HG03460 (cell line): ENCODE measurements at regions not wholly inside any gene's neighbourhood (a gene's known extent, or its start where the extent isn't known, plus 50 kb on each side); places are given as distances from the start of the nearest gene placed in this dataset.

ENCODE experiments used
- ATAC-seq: cut with Tn5 transposase; IDR thresholded peaks from one replicate; pipeline ENCODE4 v1.9.1; 2021; ENCODE audit not compliant: unreplicated experiment

- ATAC-seq = no peak
Observed at GRCh38 chrX:13151828-13152517, 107.6 kb upstream of the FAM9C start.

GRCh38 chrX:13149702-13150350, 105.4 kb upstream of the FAM9C start:
- no peak for ATAC-seq

GRCh38 chrX:13147733-13148132, 103.3 kb upstream of the FAM9C start:
- no peak for ATAC-seq

GRCh38 chrX:13147147-13147546, 102.7 kb upstream of the FAM9C start:
- ATAC-seq = no peak

GRCh38 chrX:13144927-13145655, 100.7 kb upstream of the FAM9C start:
- no peak for ATAC-seq

GRCh38 chrX:13142891-13143290, 98.5 kb upstream of the FAM9C start:
- ATAC-seq = no peak

GRCh38 chrX:13140007-13140406, 95.6 kb upstream of the FAM9C start:
- no peak for ATAC-seq

- ATAC-seq = no peak
Observed at GRCh38 chrX:13131396-13132137, 87.1 kb upstream of the FAM9C start.

- no peak for ATAC-seq
Observed at GRCh38 chrX:13130816-13131215, 86.4 kb upstream of the FAM9C start.

- no peak for ATAC-seq
Observed at GRCh38 chrX:13128104-13128503, 83.7 kb upstream of the FAM9C start.

- ATAC-seq = no peak
Observed at GRCh38 chrX:13126775-13127174, 82.4 kb upstream of the FAM9C start.

- ATAC-seq = no peak
Observed at GRCh38 chrX:13125188-13125587, 80.8 kb upstream of the FAM9C start.

GRCh38 chrX:13123857-13124345, 79.5 kb upstream of the FAM9C start:
- ATAC-seq = no peak

- no peak for ATAC-seq
Observed at GRCh38 chrX:13123247-13123856, 78.9 kb upstream of the FAM9C start.

GRCh38 chrX:13121020-13121555, 76.7 kb upstream of the FAM9C start:
- no peak for ATAC-seq

- no peak for ATAC-seq
Observed at GRCh38 chrX:13120017-13120416, 75.6 kb upstream of the FAM9C start.

- no peak for ATAC-seq
Observed at GRCh38 chrX:13119386-13119785, 75.0 kb upstream of the FAM9C start.

GRCh38 chrX:13115146-13115855, 70.9 kb upstream of the FAM9C start:
- no peak for ATAC-seq

- no peak for ATAC-seq
Observed at GRCh38 chrX:13112499-13112898, 68.1 kb upstream of the FAM9C start.
